ENCODE measurements at regions not wholly inside any gene's neighbourhood (a gene's known extent, or its start where the extent isn't known, plus 50 kb on each side); places are given as distances from the start of the nearest gene placed in this dataset.

DNA sequence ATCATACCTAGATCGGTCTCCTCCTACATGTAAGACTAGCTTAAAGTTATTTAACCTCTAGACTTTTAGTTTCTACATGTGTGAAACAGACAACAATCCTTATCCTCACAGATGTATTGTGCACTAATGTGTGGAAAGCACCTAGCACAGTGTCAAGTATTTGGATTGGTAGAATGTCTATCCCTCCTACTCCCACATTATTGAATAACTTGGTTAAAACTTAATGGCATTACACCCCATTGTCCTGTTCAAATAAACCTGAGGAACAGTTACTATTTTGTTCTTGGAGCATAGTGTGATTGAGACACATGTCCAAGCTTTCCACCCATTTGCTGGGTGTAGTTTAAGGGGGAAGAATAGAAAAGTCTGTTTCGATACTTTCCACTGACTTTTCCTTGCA lies 208.8 kb upstream of the JUN start:
- TF ChIP-seq RAD21 (conservative IDR thresholded peaks at IDR 0.05) (no peak), CTCF (IDR thresholded peaks at IDR 0.05; ENCODE audit: poor library complexity, severe bottlenecking) (no peak), POLR2AphosphoS5 (IDR thresholded peaks at IDR 0.05) (no peak)
